ENCODE measurements at regions not wholly inside any gene's neighbourhood (a gene's known extent, or its start where the extent isn't known, plus 50 kb on each side); places are given as distances from the start of the nearest gene placed in this dataset.

DNA sequence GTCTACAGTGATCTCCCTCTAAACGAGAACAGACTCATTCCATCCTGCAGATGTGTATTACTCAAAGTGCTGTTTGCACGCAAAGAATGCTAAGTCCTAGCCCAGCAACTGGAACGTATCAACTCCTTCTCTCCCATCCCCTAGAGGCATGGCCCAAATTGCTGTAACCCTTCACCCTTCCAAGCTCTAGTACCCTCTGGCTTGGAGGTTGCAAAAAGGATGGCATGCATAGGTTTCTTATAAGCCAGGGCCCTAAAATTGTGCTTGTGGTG is 71.5 kb upstream of the TGM3 start:
- no peak overlapping the region for H3K27ac ChIP-seq (ENCODE audit: control insufficient read depth, insufficient read depth)
- DNase-seq (ENCODE audit: low read depth, low spot score) (no peak), ATAC-seq (no peak), FAIRE-seq (no peak)
- WGBS (ENCODE audit: insufficient coverage, insufficient replicate concordance, low lambda C conversion rate, missing lambda C conversion rate) = 44% methylated on average over 3 of the region's 3 CpGs
- no peaks in the 10 kb centered on the region for H4K20me1 ChIP-seq (ENCODE audit: control insufficient read depth, insufficient read depth)
- H3K36me3 ChIP-seq (ENCODE audit: control insufficient read depth in 2 of 2, insufficient read depth in 2 of 2, low read length in 1 of 2) = no peaks in the 10 kb centered on the region
- BruUV-seq (replicated peaks) = no TSS peak
- no peak overlapping the region for H2AFZ ChIP-seq (ENCODE audit: control insufficient read depth, low read depth, low read length)
- no peaks in the 10 kb centered on the region for H3K4me1 ChIP-seq (ENCODE audit: control insufficient read depth, insufficient read depth, low read length)
- ChIA-PET CTCF (interaction anchor here (0.6 kb wide), 2 partner anchors 202 to 227 kb away, joined by 3 to 5 read pairs; no protein-coding TSS in a partner anchor), SMC1A (ENCODE audit: uncharacterized antibody, unreplicated experiment) (no interaction called here), POLR2A (no interaction called here), RAD21 (ENCODE audit: unreplicated experiment) (no interaction called here)
- no peaks in the 10 kb centered on the region for H3K79me2 ChIP-seq (ENCODE audit: control insufficient read depth, insufficient read depth, low read length)
- intact Hi-C loops (cut with micrococcal nuclease; ENCODE audit: unreplicated experiment) = no loop called here
- in situ Hi-C loops (cut with MboI) = no loop called here
- H3K27me3 ChIP-seq (replicated peaks in 1 of 2; ENCODE audit: control insufficient read depth in 2 of 2, insufficient read depth in 2 of 2, low read length in 1 of 2) = no peaks in the 10 kb centered on the region
- H3K4me2 ChIP-seq (ENCODE audit: control insufficient read depth, insufficient read depth) = no peak overlapping the region
- H3K9me3 ChIP-seq (replicated peaks; ENCODE audit: control insufficient read depth, insufficient read depth, low read length) = peaks cover 2% of the 10 kb centered on the region; the same call in 2 of the 3 replicates
- H3K4me3 ChIP-seq = no peak overlapping the region
- H3K9ac ChIP-seq (ENCODE audit: control insufficient read depth, insufficient read depth, low read length) = no peak overlapping the region
- TF ChIP-seq SMC3 (IDR thresholded peaks at IDR 0.05; ENCODE audit: borderline replicate concordance, low read length) (no peak), NR2C2 (IDR thresholded peaks at IDR 0.05; ENCODE audit: borderline replicate concordance, control insufficient read depth, insufficient read length, low read depth) (no peak), MEF2A (IDR thresholded peaks at IDR 0.05; ENCODE audit: insufficient read depth, low read depth, low read length) (no peak), JUNB (IDR thresholded peaks at IDR 0.05) (no peak), SPI1 (IDR thresholded peaks at IDR 0.05; ENCODE audit: borderline replicate concordance, insufficient read depth, low read depth, low read length) (no peak), BACH1 (IDR thresholded peaks at IDR 0.05; ENCODE audit: borderline replicate concordance) (no peak), ZZZ3 (IDR thresholded peaks at IDR 0.05; ENCODE audit: control insufficient read depth, insufficient read length, low read depth) (no peak), ZNF274 (IDR thresholded peaks at IDR 0.05; ENCODE audit: insufficient read depth, insufficient read length) (no peak), RFX5 (IDR thresholded peaks at IDR 0.05; ENCODE audit: low read depth, low read length) (no peak), SREBF2 (IDR thresholded peaks at IDR 0.05; ENCODE audit: low read length) (no peak), ZBED1 (IDR thresholded peaks at IDR 0.05; ENCODE audit: borderline replicate concordance) (no peak), YBX1 (IDR thresholded peaks at IDR 0.05) (no peak), CREB1 (IDR thresholded peaks at IDR 0.05; ENCODE audit: low read depth) (no peak)
- TF ChIP-seq, protein P1, sequence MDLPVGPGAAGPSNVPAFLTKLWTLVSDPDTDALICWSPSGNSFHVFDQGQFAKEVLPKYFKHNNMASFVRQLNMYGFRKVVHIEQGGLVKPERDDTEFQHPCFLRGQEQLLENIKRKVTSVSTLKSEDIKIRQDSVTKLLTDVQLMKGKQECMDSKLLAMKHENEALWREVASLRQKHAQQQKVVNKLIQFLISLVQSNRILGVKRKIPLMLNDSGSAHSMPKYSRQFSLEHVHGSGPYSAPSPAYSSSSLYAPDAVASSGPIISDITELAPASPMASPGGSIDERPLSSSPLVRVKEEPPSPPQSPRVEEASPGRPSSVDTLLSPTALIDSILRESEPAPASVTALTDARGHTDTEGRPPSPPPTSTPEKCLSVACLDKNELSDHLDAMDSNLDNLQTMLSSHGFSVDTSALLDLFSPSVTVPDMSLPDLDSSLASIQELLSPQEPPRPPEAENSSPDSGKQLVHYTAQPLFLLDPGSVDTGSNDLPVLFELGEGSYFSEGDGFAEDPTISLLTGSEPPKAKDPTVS (IDR thresholded peaks at IDR 0.05; ENCODE audit: low read depth, low read length) = no peak
- TF ChIP-seq, protein P2, sequence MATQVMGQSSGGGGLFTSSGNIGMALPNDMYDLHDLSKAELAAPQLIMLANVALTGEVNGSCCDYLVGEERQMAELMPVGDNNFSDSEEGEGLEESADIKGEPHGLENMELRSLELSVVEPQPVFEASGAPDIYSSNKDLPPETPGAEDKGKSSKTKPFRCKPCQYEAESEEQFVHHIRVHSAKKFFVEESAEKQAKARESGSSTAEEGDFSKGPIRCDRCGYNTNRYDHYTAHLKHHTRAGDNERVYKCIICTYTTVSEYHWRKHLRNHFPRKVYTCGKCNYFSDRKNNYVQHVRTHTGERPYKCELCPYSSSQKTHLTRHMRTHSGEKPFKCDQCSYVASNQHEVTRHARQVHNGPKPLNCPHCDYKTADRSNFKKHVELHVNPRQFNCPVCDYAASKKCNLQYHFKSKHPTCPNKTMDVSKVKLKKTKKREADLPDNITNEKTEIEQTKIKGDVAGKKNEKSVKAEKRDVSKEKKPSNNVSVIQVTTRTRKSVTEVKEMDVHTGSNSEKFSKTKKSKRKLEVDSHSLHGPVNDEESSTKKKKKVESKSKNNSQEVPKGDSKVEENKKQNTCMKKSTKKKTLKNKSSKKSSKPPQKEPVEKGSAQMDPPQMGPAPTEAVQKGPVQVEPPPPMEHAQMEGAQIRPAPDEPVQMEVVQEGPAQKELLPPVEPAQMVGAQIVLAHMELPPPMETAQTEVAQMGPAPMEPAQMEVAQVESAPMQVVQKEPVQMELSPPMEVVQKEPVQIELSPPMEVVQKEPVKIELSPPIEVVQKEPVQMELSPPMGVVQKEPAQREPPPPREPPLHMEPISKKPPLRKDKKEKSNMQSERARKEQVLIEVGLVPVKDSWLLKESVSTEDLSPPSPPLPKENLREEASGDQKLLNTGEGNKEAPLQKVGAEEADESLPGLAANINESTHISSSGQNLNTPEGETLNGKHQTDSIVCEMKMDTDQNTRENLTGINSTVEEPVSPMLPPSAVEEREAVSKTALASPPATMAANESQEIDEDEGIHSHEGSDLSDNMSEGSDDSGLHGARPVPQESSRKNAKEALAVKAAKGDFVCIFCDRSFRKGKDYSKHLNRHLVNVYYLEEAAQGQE (IDR thresholded peaks at IDR 0.05; ENCODE audit: low read depth, low read length) = no peak
- TF ChIP-seq, protein P3, sequence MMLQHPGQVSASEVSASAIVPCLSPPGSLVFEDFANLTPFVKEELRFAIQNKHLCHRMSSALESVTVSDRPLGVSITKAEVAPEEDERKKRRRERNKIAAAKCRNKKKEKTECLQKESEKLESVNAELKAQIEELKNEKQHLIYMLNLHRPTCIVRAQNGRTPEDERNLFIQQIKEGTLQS (IDR thresholded peaks at IDR 0.05; ENCODE audit: borderline replicate concordance, extremely low read depth, low read depth, low read length) = no peak
- TF ChIP-seq, protein P4, sequence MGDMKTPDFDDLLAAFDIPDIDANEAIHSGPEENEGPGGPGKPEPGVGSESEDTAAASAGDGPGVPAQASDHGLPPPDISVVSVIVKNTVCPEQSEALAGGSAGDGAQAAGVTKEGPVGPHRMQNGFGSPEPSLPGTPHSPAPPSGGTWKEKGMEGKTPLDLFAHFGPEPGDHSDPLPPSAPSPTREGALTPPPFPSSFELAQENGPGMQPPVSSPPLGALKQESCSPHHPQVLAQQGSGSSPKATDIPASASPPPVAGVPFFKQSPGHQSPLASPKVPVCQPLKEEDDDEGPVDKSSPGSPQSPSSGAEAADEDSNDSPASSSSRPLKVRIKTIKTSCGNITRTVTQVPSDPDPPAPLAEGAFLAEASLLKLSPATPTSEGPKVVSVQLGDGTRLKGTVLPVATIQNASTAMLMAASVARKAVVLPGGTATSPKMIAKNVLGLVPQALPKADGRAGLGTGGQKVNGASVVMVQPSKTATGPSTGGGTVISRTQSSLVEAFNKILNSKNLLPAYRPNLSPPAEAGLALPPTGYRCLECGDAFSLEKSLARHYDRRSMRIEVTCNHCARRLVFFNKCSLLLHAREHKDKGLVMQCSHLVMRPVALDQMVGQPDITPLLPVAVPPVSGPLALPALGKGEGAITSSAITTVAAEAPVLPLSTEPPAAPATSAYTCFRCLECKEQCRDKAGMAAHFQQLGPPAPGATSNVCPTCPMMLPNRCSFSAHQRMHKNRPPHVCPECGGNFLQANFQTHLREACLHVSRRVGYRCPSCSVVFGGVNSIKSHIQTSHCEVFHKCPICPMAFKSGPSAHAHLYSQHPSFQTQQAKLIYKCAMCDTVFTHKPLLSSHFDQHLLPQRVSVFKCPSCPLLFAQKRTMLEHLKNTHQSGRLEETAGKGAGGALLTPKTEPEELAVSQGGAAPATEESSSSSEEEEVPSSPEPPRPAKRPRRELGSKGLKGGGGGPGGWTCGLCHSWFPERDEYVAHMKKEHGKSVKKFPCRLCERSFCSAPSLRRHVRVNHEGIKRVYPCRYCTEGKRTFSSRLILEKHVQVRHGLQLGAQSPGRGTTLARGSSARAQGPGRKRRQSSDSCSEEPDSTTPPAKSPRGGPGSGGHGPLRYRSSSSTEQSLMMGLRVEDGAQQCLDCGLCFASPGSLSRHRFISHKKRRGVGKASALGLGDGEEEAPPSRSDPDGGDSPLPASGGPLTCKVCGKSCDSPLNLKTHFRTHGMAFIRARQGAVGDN (IDR thresholded peaks at IDR 0.05) = no peak
- TF ChIP-seq, protein P5, sequence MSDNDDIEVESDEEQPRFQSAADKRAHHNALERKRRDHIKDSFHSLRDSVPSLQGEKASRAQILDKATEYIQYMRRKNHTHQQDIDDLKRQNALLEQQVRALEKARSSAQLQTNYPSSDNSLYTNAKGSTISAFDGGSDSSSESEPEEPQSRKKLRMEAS (IDR thresholded peaks at IDR 0.05; ENCODE audit: low read depth, low read length) = no peak

All from GM12878 (cell line).